HepG2 (cell line): ENCODE measurements at regions not wholly inside any gene's neighbourhood (a gene's known extent, or its start where the extent isn't known, plus 50 kb on each side); places are given as distances from the start of the nearest gene placed in this dataset.

ENCODE experiments used
- ATAC-seq: fragments of 200-7000 bp; cut with Tn5 transposase; 3 replicates; pipeline ENCODE4 v1.9.1; 2020; ENCODE audit warnings: mild to moderate bottlenecking, moderate library complexity
- BruUV-seq: library from RNA; stranded (reverse); fragments of 400-500 nt; replicated peaks from 2 replicates; lab custom pipeline; 2021; lab: Mats Ljungman, UMichigan
- CTCF ChIA-PET: fragments of 300-600 bp; formaldehyde crosslinking; extraction: SDS; loops from one replicate; lab custom pipeline; 2021; ENCODE audit warnings: low total read pairs, inconsistent platforms, low intra/inter-chr PET ratio; lab: Yijun Ruan, JAX
- POLR2A ChIA-PET: fragments of 350-600 bp; sonication (Branson Sonifier 250); formaldehyde crosslinking; loops from one replicate; lab custom pipeline; 2020; ENCODE audit warnings: antibody characterized with exemption, inconsistent platforms; lab: Yijun Ruan, JAX
- DNase-seq: peaks from one replicate; pipeline ENCODE4 v3.0.0-alpha.2; 2015; ENCODE audit warnings: low spot score
- FAIRE-seq: peaks from 3 replicates; lab custom pipeline; 2011; peaks lifted over from hg19 to GRCh38; lab: Jason Lieb, UNC
- H2AFZ ChIP-seq: one replicate; pipeline ENCODE4 v1.6.1; 2011; ENCODE audit warnings: low read length, inconsistent platforms
- H3K27ac ChIP-seq: fragments of 300-600 bp; 3 replicates; pipeline ENCODE4 v1.8.0; 2011; ENCODE audit warnings: mixed run types, mild to moderate bottlenecking, mixed read lengths, low read length, inconsistent platforms; ENCODE audit not compliant: insufficient read depth; ENCODE audit errors: extremely low read length
- H3K27me3 ChIP-seq, 2 experiments: fragments of 200-600 bp in 1 of 2; 2 replicates in 1 of 2; 3 replicates in 1 of 2; pipeline versions ENCODE4 v1.6.0 to v1.8.0; 2011; ENCODE audit warnings: low read length in 2 of 2, mild to moderate bottlenecking in 2 of 2, moderate library complexity in 2 of 2, inconsistent platforms in 1 of 2; ENCODE audit not compliant: insufficient read depth in 2 of 2, control insufficient read depth in 1 of 2
- H3K36me3 ChIP-seq, 2 experiments: fragments of 200-600 bp in 1 of 2; replicated peaks in 1 of 2; 2 replicates in 1 of 2; 3 replicates in 1 of 2; pipeline versions ENCODE4 v1.5.1 to v1.8.0; 2011; ENCODE audit warnings: low read length in 2 of 2, inconsistent platforms in 1 of 2; ENCODE audit not compliant: insufficient read depth in 2 of 2, control insufficient read depth in 1 of 2
- H3K4me1 ChIP-seq: 2 replicates; pipeline ENCODE4 v1.5.1; 2012; ENCODE audit warnings: low read length, inconsistent platforms; ENCODE audit not compliant: insufficient read depth
- H3K4me2 ChIP-seq: 2 replicates; pipeline ENCODE4 v1.6.0; 2011; ENCODE audit warnings: low read depth, low read length, inconsistent platforms
- H3K4me3 ChIP-seq, 3 experiments: fragments of 200-600 bp in 1 of 3; sonication (generic), shearing (Covaris generic) in 1 of 3; replicated peaks in 1 of 3; 2 replicates each; pipeline ENCODE4 v1.5.1; 2011 to 2016; ENCODE audit warnings: low read length in 3 of 3, inconsistent platforms in 2 of 3, low read depth in 2 of 3, mild to moderate bottlenecking in 2 of 3, control low read depth in 1 of 3, mixed read lengths in 1 of 3; ENCODE audit not compliant: insufficient read depth in 1 of 3
- H3K79me2 ChIP-seq: one replicate; pipeline ENCODE4 v1.6.1; 2011; ENCODE audit warnings: low read length, inconsistent platforms; ENCODE audit not compliant: insufficient read depth
- H3K9ac ChIP-seq: 2 replicates; pipeline ENCODE4 v1.6.0; 2011; ENCODE audit warnings: mild to moderate bottlenecking, low read depth, low read length, inconsistent platforms; ENCODE audit not compliant: insufficient read depth
- H3K9me3 ChIP-seq: 2 replicates; pipeline ENCODE4 v1.5.1; 2012; ENCODE audit warnings: mild to moderate bottlenecking, low read length
- H4K20me1 ChIP-seq: 2 replicates; pipeline ENCODE4 v1.6.0; 2011; ENCODE audit warnings: inconsistent platforms, mild to moderate bottlenecking, low read length, moderate library complexity; ENCODE audit not compliant: insufficient read depth
- CERS6 ChIP-seq: sonication (generic); formaldehyde crosslinking; IDR thresholded peaks from 2 replicates; pipeline ENCODE4 v1.5.0; 2020; ENCODE audit warnings: missing genetic modification reagents
- HNRNPUL1 ChIP-seq: fragments of 200-400 bp; formaldehyde crosslinking; IDR thresholded peaks from 2 replicates; pipeline ENCODE4 v1.6.1; 2017; ENCODE audit warnings: low read depth, mild to moderate bottlenecking, low read length, moderate library complexity
- NRL ChIP-seq: sonication (generic); formaldehyde crosslinking; IDR thresholded peaks from 2 replicates; pipeline ENCODE4 v1.5.0; 2020; ENCODE audit warnings: missing genetic modification reagents, mild to moderate bottlenecking, moderate library complexity, borderline replicate concordance
- POLR2AphosphoS2 ChIP-seq: IDR thresholded peaks from 2 replicates; pipeline ENCODE4 v1.6.1; 2011; ENCODE audit warnings: low read depth, low read length, improper control_type of control experiment
- RARA ChIP-seq: IDR thresholded peaks from 2 replicates; pipeline ENCODE4 v1.6.1; 2016; ENCODE audit warnings: missing genetic modification reagents, missing compliant biosample characterization
- SRY ChIP-seq: sonication (generic); formaldehyde crosslinking; IDR thresholded peaks from 2 replicates; pipeline ENCODE4 v1.8.0; 2022; ENCODE audit warnings: mild to moderate bottlenecking, missing genetic modification reagents
- ZBTB40 ChIP-seq, 2 experiments: fragments of 450-650 bp in 1 of 2; sonication (generic) in 1 of 2; formaldehyde crosslinking in 1 of 2; IDR thresholded peaks; 2 replicates each; pipeline versions ENCODE4 v1.6.1 to v1.8.0; 2016 to 2022; ENCODE audit warnings: antibody characterized with exemption in 1 of 2, mild to moderate bottlenecking in 1 of 2, missing genetic modification reagents in 1 of 2
- ZNF275 ChIP-seq: sonication (generic); formaldehyde crosslinking; IDR thresholded peaks from 2 replicates; pipeline ENCODE4 v1.8.0; 2022; ENCODE audit warnings: missing genetic modification reagents, mild to moderate bottlenecking, inconsistent platforms, borderline replicate concordance
- ZNF337 ChIP-seq: sonication (generic); formaldehyde crosslinking; IDR thresholded peaks from 2 replicates; pipeline ENCODE4 v1.5.1; 2020; ENCODE audit warnings: missing genetic modification reagents, low read depth, mild to moderate bottlenecking, borderline replicate concordance
- ZNF674 ChIP-seq: sonication (generic); formaldehyde crosslinking; IDR thresholded peaks from 2 replicates; pipeline ENCODE4 v1.5.0; 2020; ENCODE audit warnings: low read depth, mild to moderate bottlenecking, missing genetic modification reagents
- ZNF737 ChIP-seq: sonication (generic); formaldehyde crosslinking; IDR thresholded peaks from 2 replicates; pipeline ENCODE4 v1.5.0; 2020; ENCODE audit warnings: missing genetic modification reagents, mild to moderate bottlenecking, borderline replicate concordance
- ZNF790 ChIP-seq: sonication (generic); formaldehyde crosslinking; IDR thresholded peaks from 2 replicates; pipeline ENCODE4 v1.8.0; 2022; ENCODE audit warnings: missing genetic modification reagents, mild to moderate bottlenecking, borderline replicate concordance
- WGBS: methylation state at CpG from one replicate; pipeline ENCODE4 v1.1.6; 2017; ENCODE audit warnings: low lambda C conversion rate; 5-methylcytosine and 5-hydroxymethylcytosine counted together
- in situ Hi-C: cut with HindIII; loops from 2 replicates; pipeline ENCODE4 v1.10.0; 2017; ENCODE audit warnings: low pct_unique_long_range_greater_than_20kb; ENCODE audit not compliant: extremely low pct_ligation_motif_present
- intact Hi-C: fragments of 100-400 bp; cut with micrococcal nuclease; formaldehyde crosslinking; loops from one replicate; pipeline ENCODE4 v1.10.0; 2022; ENCODE audit not compliant: unreplicated experiment

GRCh38 chr5:133841831-133842750, 126.3 kb downstream of the C5orf15 start:
- no peaks in the 10 kb centered on the region for H4K20me1 ChIP-seq
- intact Hi-C loops = no loop called here
- WGBS = 24% methylated on average over 10 of the region's 11 CpGs

More at GRCh38 chr5:133841831-133842750, 126.3 kb downstream of the C5orf15 start:
- Histone ChIP-seq H3K36me3 (no peaks in the 10 kb centered on the region), H3K27ac (no peak overlapping the region), H3K9me3 (no peaks in the 10 kb centered on the region), H3K9ac (no peak overlapping the region), H3K27me3 (peaks cover 0 to 9% of the 10 kb centered on the region in 2 experiments; a peak in 1 of 5 replicates), H3K79me2 (no peaks in the 10 kb centered on the region), H3K4me1 (no peaks in the 10 kb centered on the region), H3K4me2 (no peak overlapping the region), H3K4me3 (no peak overlapping the region), H2AFZ (no peak overlapping the region)
- no peak for ATAC-seq
- FAIRE-seq = no peak
- ChIA-PET CTCF (no interaction called here), POLR2A (no interaction called here)
- DNase-seq = no peak
- in situ Hi-C loops = no loop called here
- no TSS peak for BruUV-seq
- TF ChIP-seq ZNF337 (CRISPR knock-in tag) (no peak), ZNF737 (CRISPR knock-in tag) (no peak), RARA (no peak), ZNF790 (CRISPR knock-in tag) (no peak), NRL (CRISPR knock-in tag) (no peak), POLR2AphosphoS2 (no peak), HNRNPUL1 (no peak), CERS6 (CRISPR knock-in tag) (no peak), ZBTB40 (IDR thresholded peaks at IDR 0.05) (no peak), ZBTB40 (CRISPR knock-in tag; IDR thresholded peaks at IDR 0.05) (no peak), ZNF275 (no peak), ZNF674 (CRISPR knock-in tag) (no peak), SRY (CRISPR knock-in tag) (no peak)
